Omental fat pad (tissue), 3 donors: ENCODE measurements at regions not wholly inside any gene's neighbourhood (a gene's known extent, or its start where the extent isn't known, plus 50 kb on each side); places are given as distances from the start of the nearest gene placed in this dataset.

Experiments used
- ATAC-seq: fragments of 150-250 bp; one replicate; pipeline ENCODE4 v1.9.1; 2016; ENCODE audit warnings: mild to moderate bottlenecking, moderate library complexity; ENCODE audit not compliant: low FRiP score
- DNase-seq: peaks from one replicate; pipeline ENCODE4 v3.0.0-alpha.2; 2019; ENCODE audit warnings: low spot score
- CTCF ChIP-seq, 3 donors: fragments of 450-650 bp; IDR thresholded peaks; one replicate each; pipeline ENCODE4 v1.5.1; 2016 to 2017; ENCODE audit warnings: antibody characterized with exemption in 3 of 3, mild to moderate bottlenecking in 3 of 3, moderate library complexity in 2 of 3

GRCh38 chr13:53382008-53382407 is 353.4 kb downstream of the OLFM4 start:
- DNase-seq (no peak), ATAC-seq (no peak)
- TF ChIP-seq CTCF (IDR thresholded peaks at IDR 0.05) = no peak

GRCh38 chr13:53398051-53398450 is 369.4 kb downstream of the OLFM4 start:
- TF ChIP-seq CTCF (IDR thresholded peaks at IDR 0.05) = no peak
- DNase-seq (no peak), ATAC-seq (no peak)

GRCh38 chr13:53405616-53406015 is 377.0 kb downstream of the OLFM4 start:
- no peak for DNase-seq
- TF ChIP-seq CTCF (IDR thresholded peaks at IDR 0.05) = no peak
- ATAC-seq = no peak

- ATAC-seq (no peak), DNase-seq (no peak)
- no peak for TF ChIP-seq CTCF (IDR thresholded peaks at IDR 0.05)
Observed at GRCh38 chr13:53408306-53408705, 379.7 kb downstream of the OLFM4 start.

- ATAC-seq (no peak), DNase-seq (no peak)
- TF ChIP-seq CTCF (IDR thresholded peaks at IDR 0.05) = no peak
Observed at GRCh38 chr13:53408847-53409568, 380.4 kb downstream of the OLFM4 start.

GRCh38 chr13:53411463-53411862 is 382.9 kb downstream of the OLFM4 start:
- DNase-seq = no peak
- ATAC-seq = no peak
- no peak for TF ChIP-seq CTCF (IDR thresholded peaks at IDR 0.05)

- ATAC-seq = no peak
- DNase-seq = no peak
- TF ChIP-seq CTCF (IDR thresholded peaks at IDR 0.05) = no peak
Observed at GRCh38 chr13:53415135-53415534, 386.5 kb downstream of the OLFM4 start.
